ENCODE measurements at regions not wholly inside any gene's neighbourhood (a gene's known extent, or its start where the extent isn't known, plus 50 kb on each side); places are given as distances from the start of the nearest gene placed in this dataset.
"Not testable (repeated sequence)": the region's sequence is repeated elsewhere in the genome, so short reads cannot be mapped to it uniquely, and the experiment has no call there.

DNA sequence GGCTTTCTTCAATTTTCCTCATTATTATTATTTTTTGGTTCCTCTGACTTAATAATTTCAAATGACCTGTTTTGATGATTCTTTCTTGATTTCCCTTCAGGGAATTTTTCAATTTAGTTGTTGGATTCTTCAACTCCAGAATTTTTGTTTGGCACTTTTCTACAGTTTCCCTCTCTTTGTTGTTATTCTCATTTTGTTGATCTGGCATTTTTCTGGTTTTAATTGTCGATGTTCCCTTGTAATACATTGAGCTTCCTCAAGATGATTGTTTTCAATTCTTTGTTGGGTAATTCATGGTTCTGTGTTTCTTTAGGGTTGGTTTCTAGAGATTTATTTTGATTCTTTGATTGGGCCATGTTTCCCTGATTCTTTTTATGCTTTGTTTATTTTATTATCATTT lies 67.8 kb upstream of the DNAJC1 start:
- no peak overlapping the region for H2BK12ac ChIP-seq (ENCODE audit: low read length)
- H4K8ac ChIP-seq (ENCODE audit: low read depth, low read length): no peak overlapping the region
- no peak overlapping the region for H4K91ac ChIP-seq (ENCODE audit: low read depth, low read length, poor library complexity)
- WGBS, 2 donors (ENCODE audit: extremely low coverage in 2 of 2, insufficient read length in 2 of 2, insufficient replicate concordance in 1 of 2): no CpG with 5 or more reads among the region's 1 CpG
- H2BK5ac ChIP-seq (ENCODE audit: low read length): no peak overlapping the region
- H3K4me2 ChIP-seq (ENCODE audit: insufficient read depth, low read length, poor library complexity, severe bottlenecking): no peak overlapping the region
- H3K23ac ChIP-seq (ENCODE audit: low read depth, low read length, poor library complexity): no peak overlapping the region
- H3K4ac ChIP-seq (ENCODE audit: low read length): no peak overlapping the region
- H3K4me1 ChIP-seq (ENCODE audit: control insufficient read depth in 2 of 2, insufficient read depth in 1 of 2, low read depth in 1 of 2, low read length in 2 of 2): no peaks in the 10 kb centered on the region
- H3K27me3 ChIP-seq (ENCODE audit: control insufficient read depth in 3 of 3, insufficient read depth in 3 of 3, low read depth in 1 of 3, low read length in 3 of 3): no peaks in the 10 kb centered on the region
- H3K9ac ChIP-seq (ENCODE audit: low read depth, low read length, poor library complexity): no peak overlapping the region
- H3K79me1 ChIP-seq (ENCODE audit: low read depth, low read length): no peaks in the 10 kb centered on the region
- no peak overlapping the region for H3K27ac ChIP-seq (replicated peaks; ENCODE audit: low read length)
- H2BK120ac ChIP-seq (ENCODE audit: low read depth, low read length): no peak overlapping the region
- DNase-seq (ENCODE audit: low spot score): no peak
- H3K4me3 ChIP-seq (ENCODE audit: low read length in 2 of 2): no peak overlapping the region
- H3K18ac ChIP-seq (ENCODE audit: low read length): no peak overlapping the region
- H3K14ac ChIP-seq (ENCODE audit: low read length): no peak overlapping the region
- H2BK15ac ChIP-seq (ENCODE audit: low read length): no peak overlapping the region
- H3K9me3 ChIP-seq (replicated peaks in 1 of 2; ENCODE audit: control insufficient read depth in 2 of 2, insufficient read depth in 1 of 2, low read depth in 1 of 2, low read length in 2 of 2): no peaks in the 10 kb centered on the region
- no peaks in the 10 kb centered on the region for H3K36me3 ChIP-seq (replicated peaks in 1 of 2; ENCODE audit: control insufficient read depth in 2 of 2, insufficient read depth in 2 of 2, low read length in 2 of 2)
- H2AK5ac ChIP-seq (ENCODE audit: low read depth, low read length): no peak overlapping the region
- no peak overlapping the region for H2AFZ ChIP-seq (ENCODE audit: low read length)

DNA sequence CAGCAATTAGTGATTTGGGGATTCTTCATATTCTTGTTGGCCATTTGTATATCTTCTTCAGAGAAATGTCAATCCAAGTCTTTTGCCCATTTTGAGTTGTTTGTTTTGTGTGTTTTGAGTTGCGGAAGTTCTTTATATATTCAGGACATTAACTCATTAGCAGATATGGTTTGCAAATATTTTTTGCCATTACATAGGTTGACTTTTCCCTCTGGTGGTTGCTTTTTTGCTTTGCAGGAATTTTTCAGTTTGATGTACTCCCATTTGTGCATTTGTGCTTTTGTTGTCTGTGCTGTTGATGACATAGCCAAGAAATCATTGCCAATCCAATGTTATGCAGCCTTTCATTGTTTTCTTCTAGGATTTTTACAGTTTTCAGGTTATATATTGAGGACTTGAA lies 63.6 kb upstream of the DNAJC1 start:
- Histone ChIP-seq H3K4me3 (ENCODE audit: low read length in 2 of 2) (no peak overlapping the region), H3K9ac (ENCODE audit: low read depth, low read length, poor library complexity) (no peak overlapping the region), H3K4ac (ENCODE audit: low read length) (no peak overlapping the region), H4K91ac (ENCODE audit: low read depth, low read length, poor library complexity) (no peak overlapping the region), H4K8ac (ENCODE audit: low read depth, low read length) (no peak overlapping the region), H2AFZ (ENCODE audit: low read length) (no peak overlapping the region), H3K18ac (ENCODE audit: low read length) (no peak overlapping the region), H3K79me1 (ENCODE audit: low read depth, low read length) (no peaks in the 10 kb centered on the region), H3K4me1 (ENCODE audit: control insufficient read depth in 2 of 2, insufficient read depth in 1 of 2, low read depth in 1 of 2, low read length in 2 of 2) (no peaks in the 10 kb centered on the region), H3K27me3 (ENCODE audit: control insufficient read depth in 3 of 3, insufficient read depth in 3 of 3, low read depth in 1 of 3, low read length in 3 of 3) (no peaks in the 10 kb centered on the region), H2AK5ac (ENCODE audit: low read depth, low read length) (no peak overlapping the region), H3K14ac (ENCODE audit: low read length) (no peak overlapping the region), H3K9me3 (replicated peaks in 1 of 2; ENCODE audit: control insufficient read depth in 2 of 2, insufficient read depth in 1 of 2, low read depth in 1 of 2, low read length in 2 of 2) (no peaks in the 10 kb centered on the region), H2BK5ac (ENCODE audit: low read length) (no peak overlapping the region), H3K36me3 (replicated peaks in 1 of 2; ENCODE audit: control insufficient read depth in 2 of 2, insufficient read depth in 2 of 2, low read length in 2 of 2) (no peaks in the 10 kb centered on the region), H2BK12ac (ENCODE audit: low read length) (no peak overlapping the region), H3K27ac (replicated peaks; ENCODE audit: low read length) (no peak overlapping the region), H3K23ac (ENCODE audit: low read depth, low read length, poor library complexity) (no peak overlapping the region), H3K4me2 (ENCODE audit: insufficient read depth, low read length, poor library complexity, severe bottlenecking) (no peak overlapping the region), H2BK15ac (ENCODE audit: low read length) (no peak overlapping the region), H2BK120ac (ENCODE audit: low read depth, low read length) (no peak overlapping the region)
- no CpG with 5 or more reads among the region's 1 CpG for WGBS, 2 donors (ENCODE audit: extremely low coverage in 2 of 2, insufficient read length in 2 of 2, insufficient replicate concordance in 1 of 2)
- DNase-seq (ENCODE audit: low spot score): no peak

- not testable (repeated sequence) for H2BK5ac ChIP-seq (ENCODE audit: low read length); H3K14ac ChIP-seq (ENCODE audit: low read length); H3K9me3 ChIP-seq (replicated peaks in 1 of 2; ENCODE audit: control insufficient read depth in 2 of 2, insufficient read depth in 1 of 2, low read depth in 1 of 2, low read length in 2 of 2); H2AFZ ChIP-seq (ENCODE audit: low read length); H3K36me3 ChIP-seq (replicated peaks in 1 of 2; ENCODE audit: control insufficient read depth in 2 of 2, insufficient read depth in 2 of 2, low read length in 2 of 2); H3K4me2 ChIP-seq (ENCODE audit: insufficient read depth, low read length, poor library complexity, severe bottlenecking); H2BK120ac ChIP-seq (ENCODE audit: low read depth, low read length); H2BK12ac ChIP-seq (ENCODE audit: low read length); H3K9ac ChIP-seq (ENCODE audit: low read depth, low read length, poor library complexity); H3K4me3 ChIP-seq (ENCODE audit: low read length in 2 of 2); H3K27me3 ChIP-seq (ENCODE audit: control insufficient read depth in 3 of 3, insufficient read depth in 3 of 3, low read depth in 1 of 3, low read length in 3 of 3); H3K4me1 ChIP-seq (ENCODE audit: control insufficient read depth in 2 of 2, insufficient read depth in 1 of 2, low read depth in 1 of 2, low read length in 2 of 2); H3K27ac ChIP-seq (replicated peaks; ENCODE audit: low read length); H3K18ac ChIP-seq (ENCODE audit: low read length); H2AK5ac ChIP-seq (ENCODE audit: low read depth, low read length); DNase-seq (ENCODE audit: low spot score); H3K23ac ChIP-seq (ENCODE audit: low read depth, low read length, poor library complexity); H3K79me1 ChIP-seq (ENCODE audit: low read depth, low read length); H3K4ac ChIP-seq (ENCODE audit: low read length); H4K8ac ChIP-seq (ENCODE audit: low read depth, low read length); H2BK15ac ChIP-seq (ENCODE audit: low read length); H4K91ac ChIP-seq (ENCODE audit: low read depth, low read length, poor library complexity)
- no CpG with 5 or more reads among the region's 6 CpGs for WGBS, 2 donors (ENCODE audit: extremely low coverage in 2 of 2, insufficient read length in 2 of 2, insufficient replicate concordance in 1 of 2)
These were observed 57.5 kb upstream of the DNAJC1 start for GRCh38 chr10:22060984-22061383.

GRCh38 chr10:22058201-22058600 lies 54.7 kb upstream of the DNAJC1 start:
- Histone ChIP-seq H3K9ac (ENCODE audit: low read depth, low read length, poor library complexity) (no peak overlapping the region), H2BK5ac (ENCODE audit: low read length) (no peak overlapping the region)
- WGBS, 2 donors (ENCODE audit: extremely low coverage in 2 of 2, insufficient read length in 2 of 2, insufficient replicate concordance in 1 of 2): no CpG with 5 or more reads among the region's 2 CpGs

More at GRCh38 chr10:22058201-22058600, 54.7 kb upstream of the DNAJC1 start:
- Histone ChIP-seq H3K4ac (ENCODE audit: low read length) (no peak overlapping the region), H3K27ac (replicated peaks; ENCODE audit: low read length) (no peak overlapping the region), H2AFZ (ENCODE audit: low read length) (no peak overlapping the region), H3K14ac (ENCODE audit: low read length) (no peak overlapping the region), H4K91ac (ENCODE audit: low read depth, low read length, poor library complexity) (no peak overlapping the region), H2AK5ac (ENCODE audit: low read depth, low read length) (no peak overlapping the region), H2BK120ac (ENCODE audit: low read depth, low read length) (no peak overlapping the region), H3K9me3 (replicated peaks in 1 of 2; ENCODE audit: control insufficient read depth in 2 of 2, insufficient read depth in 1 of 2, low read depth in 1 of 2, low read length in 2 of 2) (peaks cover 3 to 7% of the 10 kb centered on the region in 2 donors), H2BK12ac (ENCODE audit: low read length) (no peak overlapping the region), H2BK15ac (ENCODE audit: low read length) (no peak overlapping the region), H3K4me2 (ENCODE audit: insufficient read depth, low read length, poor library complexity, severe bottlenecking) (no peak overlapping the region), H3K79me1 (ENCODE audit: low read depth, low read length) (no peaks in the 10 kb centered on the region), H3K4me3 (ENCODE audit: low read length in 2 of 2) (no peak overlapping the region), H3K36me3 (replicated peaks in 1 of 2; ENCODE audit: control insufficient read depth in 2 of 2, insufficient read depth in 2 of 2, low read length in 2 of 2) (no peaks in the 10 kb centered on the region), H4K8ac (ENCODE audit: low read depth, low read length) (no peak overlapping the region), H3K23ac (ENCODE audit: low read depth, low read length, poor library complexity) (no peak overlapping the region), H3K18ac (ENCODE audit: low read length) (no peak overlapping the region), H3K4me1 (ENCODE audit: control insufficient read depth in 2 of 2, insufficient read depth in 1 of 2, low read depth in 1 of 2, low read length in 2 of 2) (no peaks in the 10 kb centered on the region), H3K27me3 (ENCODE audit: control insufficient read depth in 3 of 3, insufficient read depth in 3 of 3, low read depth in 1 of 3, low read length in 3 of 3) (no peaks in the 10 kb centered on the region)
- no peak for DNase-seq (ENCODE audit: low spot score)
